GM18520 (cell line): ENCODE measurements at regions not wholly inside any gene's neighbourhood (a gene's known extent, or its start where the extent isn't known, plus 50 kb on each side); places are given as distances from the start of the nearest gene placed in this dataset.

Experiments used
- ATAC-seq: cut with Tn5 transposase; IDR thresholded peaks from one replicate; pipeline ENCODE4 v1.9.1; 2021; ENCODE audit not compliant: unreplicated experiment

DNA sequence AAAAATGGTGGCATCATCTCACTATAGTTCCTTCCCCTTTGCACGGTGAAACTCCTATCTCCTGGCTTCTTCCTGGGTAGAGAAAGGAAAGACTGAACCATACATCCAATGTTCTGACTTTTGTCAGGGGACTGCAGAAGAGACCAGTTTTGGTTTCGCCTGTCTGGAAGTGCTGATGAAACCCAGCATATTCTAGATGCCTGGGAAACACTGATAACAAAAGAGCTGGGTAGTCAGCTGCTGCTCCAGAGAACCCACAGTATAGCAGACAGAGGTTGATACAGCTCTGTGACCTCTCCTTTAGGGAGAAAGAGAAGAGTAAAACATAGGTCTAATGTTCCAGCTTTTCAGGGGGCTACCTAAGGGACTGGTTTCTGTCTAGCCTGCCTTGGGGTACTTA is 695.3 kb downstream of the DIAPH3 start:
- ATAC-seq, result no peak

DNA sequence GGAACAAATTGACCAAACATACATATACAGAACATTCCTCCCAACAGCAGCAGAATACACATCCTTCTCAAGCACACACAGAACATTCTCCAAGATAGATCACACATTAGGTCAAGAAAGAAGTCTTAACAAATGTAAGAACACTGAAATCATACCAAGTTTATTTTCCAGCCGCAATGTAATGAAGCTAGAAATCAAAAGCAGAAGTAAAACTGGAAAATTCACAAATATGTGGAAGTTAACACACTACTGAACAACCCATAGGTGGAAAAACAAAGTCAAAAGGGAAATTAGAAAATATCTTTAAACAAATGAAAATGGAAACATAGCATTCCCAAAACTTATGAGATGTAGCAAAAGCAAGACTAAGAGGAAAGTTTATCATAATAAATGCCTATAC is 692.6 kb downstream of the DIAPH3 start:
- ATAC-seq, result no peak

DNA sequence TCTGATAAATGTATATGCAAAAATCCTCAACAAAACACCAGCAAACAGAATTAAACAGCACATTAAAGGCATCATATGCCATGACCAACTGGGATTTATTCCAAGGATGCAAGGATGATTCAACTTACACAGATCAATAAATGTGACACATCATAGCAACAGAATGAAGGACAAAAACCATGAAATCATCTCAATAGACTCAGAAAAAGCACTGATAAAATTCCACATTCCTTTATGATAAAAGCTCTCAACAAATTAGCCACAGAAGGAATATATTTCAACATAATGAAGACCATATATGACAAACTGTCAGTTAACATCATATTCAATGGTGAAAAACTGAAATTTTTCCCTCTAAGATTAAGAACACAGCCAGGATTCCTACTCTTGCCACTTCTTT is 691.6 kb downstream of the DIAPH3 start:
- ATAC-seq, result no peak

DNA sequence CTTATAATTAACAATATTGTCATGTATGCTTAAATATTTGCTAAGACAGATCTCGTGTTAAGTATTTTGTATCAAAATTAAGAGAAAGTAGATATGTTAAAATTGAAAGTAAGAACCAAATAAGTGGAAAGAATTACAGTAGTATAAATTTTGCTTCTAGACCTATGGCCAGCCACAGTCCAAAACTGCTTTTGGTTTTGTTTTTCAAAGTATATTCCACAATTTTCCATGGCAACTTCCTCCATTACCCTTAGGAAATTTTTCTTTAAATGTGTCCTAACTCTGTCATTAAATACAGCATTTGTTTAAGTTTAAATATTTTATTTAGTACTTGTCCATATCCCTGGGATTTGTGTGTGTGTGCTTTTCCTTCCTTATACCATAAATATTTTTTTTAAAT is 689.0 kb downstream of the DIAPH3 start:
- no peak for ATAC-seq

DNA sequence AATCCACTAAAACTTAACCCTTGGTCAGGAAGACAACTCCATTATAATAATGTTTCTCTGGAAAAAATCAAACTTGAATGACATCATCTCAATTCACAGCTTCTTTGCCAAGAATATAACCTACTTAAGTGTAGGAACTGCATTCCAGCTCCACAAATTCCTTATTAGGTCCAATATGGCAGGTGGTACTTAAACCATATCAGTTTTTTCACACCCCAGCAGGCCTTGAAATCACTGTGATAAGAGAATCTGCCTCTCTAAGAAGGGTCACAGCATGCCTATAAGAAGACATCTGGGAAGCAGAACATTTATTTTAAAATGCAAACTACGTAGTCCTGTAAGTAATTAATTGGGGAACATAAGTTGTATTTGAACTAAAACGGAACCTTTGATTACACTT is 687.8 kb downstream of the DIAPH3 start:
- ATAC-seq, result no peak

DNA sequence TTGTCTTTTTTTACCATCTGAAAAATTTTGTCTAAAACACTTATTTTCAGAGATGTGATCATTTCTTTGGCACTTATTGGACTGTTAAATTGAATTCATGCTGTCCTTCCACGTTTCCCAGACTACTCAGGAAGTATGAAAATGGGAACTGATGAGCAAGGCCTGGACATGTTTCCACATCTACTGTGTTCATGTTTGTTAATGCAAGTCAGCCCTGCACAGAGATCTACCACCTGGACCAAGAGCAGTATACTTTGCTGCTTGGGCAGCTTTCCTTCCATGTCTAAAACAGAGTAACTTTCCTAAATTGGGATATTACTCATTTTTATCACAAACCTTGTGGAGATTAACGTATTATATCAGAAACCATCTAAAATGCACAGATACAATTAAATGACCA is 687.4 kb downstream of the DIAPH3 start:
- no peak for ATAC-seq

DNA sequence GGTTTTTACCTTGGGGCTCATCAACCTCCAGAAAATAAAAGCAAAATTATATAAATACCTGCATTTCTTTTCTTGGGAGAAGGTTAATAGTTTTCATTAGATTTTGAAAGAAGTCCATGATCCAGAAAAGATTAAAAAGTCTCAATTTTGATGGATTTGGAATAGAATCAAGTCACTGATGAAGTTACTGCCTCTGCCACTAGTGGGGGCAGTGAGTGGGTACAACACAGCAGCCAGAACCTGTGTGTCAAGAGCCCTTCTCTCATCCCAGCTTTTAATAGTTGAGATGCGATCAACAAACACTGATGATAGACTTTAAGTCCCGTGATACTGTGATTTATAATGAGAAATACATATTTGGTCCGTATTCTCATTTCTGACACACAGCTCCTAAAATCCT is 686.7 kb downstream of the DIAPH3 start:
- ATAC-seq, result no peak

DNA sequence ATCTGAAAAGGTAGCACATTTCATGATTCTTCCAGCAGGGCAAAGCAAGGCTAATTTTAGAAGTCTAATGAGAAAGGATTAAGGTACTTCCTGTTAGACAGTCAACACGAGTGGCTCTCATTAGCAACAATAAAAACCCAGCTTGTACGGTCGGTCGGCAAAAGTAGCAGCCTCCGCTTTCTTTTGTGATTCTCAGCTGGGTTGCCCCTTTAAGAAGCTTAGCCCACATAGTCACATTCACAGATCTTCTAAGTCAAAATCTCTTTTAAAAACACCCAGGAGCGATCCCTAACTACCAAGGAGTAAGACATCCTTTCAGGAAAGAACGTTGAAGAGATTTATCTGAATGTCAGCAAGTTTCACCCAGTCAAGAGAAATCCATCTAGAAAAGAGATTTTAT is 684.8 kb downstream of the DIAPH3 start:
- ATAC-seq, result no peak

DNA sequence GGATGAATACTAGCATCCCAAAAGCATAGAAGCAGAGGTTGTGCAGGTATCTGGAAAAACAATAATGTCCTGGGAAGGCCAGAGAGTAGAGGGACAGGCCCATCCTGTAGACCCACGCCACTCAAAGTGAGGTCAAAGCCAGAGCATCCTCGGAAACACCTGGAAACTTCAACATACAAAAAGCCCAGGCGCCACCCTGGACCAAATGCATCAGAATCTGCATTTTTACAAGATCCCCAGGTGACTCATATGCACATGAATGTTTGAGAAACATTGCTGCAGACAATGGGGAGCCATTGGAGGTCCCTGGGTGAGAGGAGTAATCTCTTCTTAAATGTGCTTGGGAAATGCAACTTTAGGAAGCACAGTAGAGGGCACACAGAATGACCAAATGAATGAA is 684.1 kb downstream of the DIAPH3 start:
- ATAC-seq, result no peak

DNA sequence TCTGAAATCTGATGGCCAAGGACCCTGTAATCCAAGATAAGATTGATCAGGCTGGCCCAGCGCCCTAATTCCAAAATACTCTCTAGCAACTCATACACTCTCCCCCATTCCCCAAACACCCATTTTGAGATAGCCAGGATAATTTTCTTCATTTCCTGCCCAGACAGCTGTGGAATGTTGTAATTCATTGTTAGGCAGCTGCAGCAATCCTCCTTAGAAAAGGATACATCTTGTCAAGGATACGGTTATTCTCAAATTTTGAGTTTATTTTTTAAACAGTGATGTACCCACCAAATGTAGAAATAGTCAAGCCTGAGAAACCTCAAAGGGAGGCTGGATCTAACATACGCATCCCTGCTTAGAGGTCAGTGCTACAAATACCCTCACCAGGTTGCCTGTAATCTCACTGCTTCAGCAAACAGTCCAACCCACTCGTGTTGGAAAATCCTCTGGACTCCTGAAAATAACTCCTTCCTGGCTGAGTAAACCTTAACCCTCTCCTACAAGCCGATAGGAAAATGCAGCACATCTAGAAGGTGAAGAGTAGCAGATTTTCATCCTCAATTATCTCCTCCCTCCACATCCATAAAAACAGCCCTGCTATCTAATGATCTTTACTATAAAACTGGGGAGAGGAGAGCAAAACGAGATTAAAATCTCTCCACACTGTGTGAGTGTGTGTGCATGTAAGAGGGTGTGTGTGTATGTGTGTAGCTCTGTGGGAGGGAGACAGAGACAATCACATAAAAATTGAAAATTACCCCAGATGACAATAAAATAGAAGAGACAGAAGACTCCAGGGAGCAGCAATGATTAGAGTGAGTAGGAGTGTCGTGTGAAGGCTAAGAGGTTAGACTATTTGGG is 683.1 kb downstream of the DIAPH3 start:
- no peak for ATAC-seq

DNA sequence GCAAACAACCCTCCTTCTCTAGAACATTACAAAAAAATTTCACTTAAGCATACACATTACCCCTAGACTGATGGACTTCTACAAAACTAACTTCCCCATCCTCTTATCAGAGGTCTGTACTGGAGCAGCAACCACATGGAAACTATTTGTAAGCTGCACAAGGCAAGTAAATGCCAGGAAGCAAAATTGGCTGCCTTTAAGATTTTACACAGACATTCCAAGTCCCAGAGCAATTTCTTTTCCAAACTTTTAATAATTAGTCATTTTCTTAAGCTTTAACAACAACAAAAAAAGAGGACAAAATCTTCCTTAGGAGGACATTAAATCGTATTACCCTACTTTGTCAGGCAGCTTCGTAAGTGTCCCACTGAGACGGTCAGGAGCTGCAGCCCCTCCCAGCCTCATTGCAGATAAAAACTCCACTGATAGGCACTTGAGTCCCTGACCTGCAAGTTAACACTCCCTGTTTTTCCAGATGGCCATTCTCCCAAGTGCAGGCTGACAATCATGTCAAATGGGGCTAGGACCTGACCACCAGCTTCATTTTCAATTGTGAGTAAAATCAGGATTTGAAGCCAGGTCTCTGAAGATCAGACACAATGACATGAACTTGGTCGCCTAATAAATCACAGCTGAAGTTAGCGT is 680.1 kb downstream of the DIAPH3 start:
- no peak for ATAC-seq

DNA sequence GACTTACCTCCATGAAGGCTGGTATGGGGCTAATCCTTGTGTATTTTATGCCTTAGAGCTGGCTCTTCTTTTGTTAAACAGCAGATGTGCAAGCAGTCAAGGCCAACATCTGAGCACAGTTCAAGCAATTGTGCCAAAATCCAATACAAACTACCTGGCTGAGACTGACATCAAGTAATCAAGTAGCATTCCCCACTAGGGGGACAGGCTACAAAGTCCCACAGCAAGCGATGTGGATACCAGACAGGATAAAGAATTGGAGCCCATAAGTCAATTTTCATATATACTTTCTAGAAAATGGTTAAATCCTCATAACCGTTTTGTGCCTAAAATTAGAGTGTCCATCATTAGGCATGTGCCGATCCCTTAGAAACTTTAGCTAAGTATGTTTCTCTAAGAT is 675.8 kb downstream of the DIAPH3 start:
- no peak for ATAC-seq

DNA sequence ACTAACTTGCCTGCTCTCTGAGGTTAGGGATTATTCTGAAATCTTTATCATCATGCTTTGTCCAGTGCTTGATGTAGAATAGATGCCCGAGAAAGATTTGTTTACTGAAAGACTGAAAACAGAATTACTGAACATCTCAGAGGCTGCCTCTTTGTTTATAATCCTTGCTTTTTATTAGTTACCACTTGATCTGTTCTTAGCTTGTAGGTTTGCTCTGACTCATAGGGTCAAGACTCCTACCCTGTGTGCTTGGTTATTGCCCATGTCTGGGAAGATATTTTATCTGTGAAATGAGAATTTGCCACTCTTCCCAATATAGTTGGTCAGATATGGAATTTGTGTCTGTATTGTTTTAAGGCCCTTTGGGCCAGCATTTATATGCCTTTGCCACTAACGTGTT is 675.3 kb downstream of the DIAPH3 start:
- no peak for ATAC-seq

DNA sequence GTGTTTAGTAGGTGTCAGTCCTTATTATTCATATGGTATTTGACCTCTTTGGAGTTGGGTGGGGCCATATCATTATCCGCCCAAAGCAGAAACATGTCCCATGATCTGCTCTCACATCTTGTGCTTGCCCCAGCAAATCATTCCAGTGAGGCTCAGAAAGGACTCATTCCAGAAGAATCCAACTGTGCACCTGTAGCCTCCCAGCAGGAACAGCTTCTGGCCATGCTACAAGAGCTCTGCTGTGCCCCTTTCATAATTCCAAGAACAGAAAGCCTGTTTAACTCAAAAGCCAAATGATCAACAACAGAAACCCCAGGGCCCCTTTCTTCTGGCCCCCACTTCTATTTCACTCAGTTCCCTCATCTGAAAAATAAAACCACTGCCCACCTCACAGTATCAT is 673.1 kb downstream of the DIAPH3 start:
- ATAC-seq, result no peak

DNA sequence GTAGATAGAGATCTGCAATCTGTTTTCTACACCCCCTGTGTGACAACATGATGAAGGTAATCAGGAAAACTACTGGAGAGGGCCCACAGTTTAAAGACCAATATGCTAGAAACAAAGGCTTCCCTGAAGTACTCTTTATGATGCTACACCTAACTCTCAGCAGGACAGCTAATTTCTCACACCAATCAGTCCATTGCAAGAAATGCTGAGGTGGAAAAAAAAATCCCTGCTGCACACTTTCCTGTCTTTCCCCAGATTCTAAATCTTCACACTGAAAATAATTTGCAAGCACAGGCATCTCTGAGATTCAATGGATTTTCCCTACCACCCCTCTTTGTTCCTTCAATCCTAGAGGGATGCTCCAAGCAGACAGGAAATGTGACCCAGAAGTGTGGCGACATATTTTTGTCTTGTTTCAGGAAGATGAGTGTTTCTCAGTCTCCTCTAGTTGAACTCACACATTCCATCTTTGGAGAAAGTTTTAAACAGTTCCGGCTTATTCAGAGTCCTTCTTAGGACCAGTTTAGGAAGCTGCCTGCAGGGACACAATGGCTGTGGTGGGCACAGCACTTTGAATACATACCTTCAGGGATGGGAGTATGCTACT is 671.6 kb downstream of the DIAPH3 start:
- ATAC-seq, result no peak

DNA sequence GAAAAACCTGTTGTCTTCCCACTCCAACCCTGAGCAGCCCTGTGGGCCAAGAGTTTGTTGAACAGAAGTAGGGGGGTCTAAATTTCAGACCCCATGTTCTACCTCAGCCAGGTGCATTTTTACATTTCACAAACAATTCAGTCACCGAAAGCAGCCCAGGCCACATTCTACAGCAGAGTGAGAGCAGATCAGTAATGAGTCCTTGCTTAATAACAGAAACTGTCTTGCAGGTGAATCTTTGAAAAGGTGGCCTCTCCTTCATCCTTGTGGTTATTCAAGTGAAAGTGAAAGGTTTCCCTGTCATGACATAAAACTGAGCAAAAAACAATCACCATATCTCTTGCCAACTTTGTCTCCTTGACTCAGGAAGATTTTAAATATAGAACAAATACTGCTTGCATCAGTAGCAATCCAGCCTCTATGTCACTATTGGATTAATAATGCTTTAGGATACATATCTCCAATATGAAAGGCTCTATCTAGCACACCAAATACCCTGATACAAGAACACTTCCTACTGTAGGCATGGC is 670.2 kb downstream of the DIAPH3 start:
- no peak for ATAC-seq

DNA sequence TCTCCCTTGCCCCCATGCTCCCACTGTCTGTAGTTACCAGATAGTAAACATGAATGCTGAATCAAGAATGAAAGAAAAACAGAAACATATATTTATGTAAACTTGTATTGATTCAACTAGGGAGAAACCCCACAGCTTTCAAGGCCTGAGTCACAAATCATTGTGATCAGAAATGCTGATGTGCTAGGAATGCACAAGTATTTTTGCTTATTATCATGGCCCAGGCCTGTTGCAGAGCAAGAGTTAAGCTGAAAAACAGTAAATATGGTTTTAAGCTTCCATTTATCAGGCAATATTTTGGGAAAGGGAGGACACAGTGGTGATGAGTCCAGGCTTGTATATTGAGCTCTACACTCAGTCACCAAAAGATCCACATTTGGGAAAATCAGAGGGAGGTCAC is 669.6 kb downstream of the DIAPH3 start:
- ATAC-seq, result no peak

DNA sequence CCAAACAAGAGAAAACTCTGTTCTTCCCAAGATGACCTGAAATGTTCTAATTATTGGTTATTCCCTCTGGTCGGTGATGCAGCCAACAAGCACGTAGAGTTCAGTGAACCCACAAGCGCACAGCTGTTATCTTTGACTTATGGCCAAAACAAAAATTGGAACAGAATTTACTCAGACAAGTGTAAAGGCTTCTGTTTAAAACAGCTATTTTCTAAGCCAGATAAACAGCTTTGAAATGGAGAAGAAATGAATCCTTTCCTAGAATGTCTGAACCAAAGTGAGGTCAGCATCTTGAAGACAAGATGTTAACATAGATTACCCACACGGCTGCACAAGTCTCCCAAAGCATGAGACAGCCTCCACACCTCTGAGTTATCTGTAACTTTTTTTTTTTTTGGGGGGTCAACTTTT is 669.2 kb downstream of the DIAPH3 start:
- no peak for ATAC-seq

DNA sequence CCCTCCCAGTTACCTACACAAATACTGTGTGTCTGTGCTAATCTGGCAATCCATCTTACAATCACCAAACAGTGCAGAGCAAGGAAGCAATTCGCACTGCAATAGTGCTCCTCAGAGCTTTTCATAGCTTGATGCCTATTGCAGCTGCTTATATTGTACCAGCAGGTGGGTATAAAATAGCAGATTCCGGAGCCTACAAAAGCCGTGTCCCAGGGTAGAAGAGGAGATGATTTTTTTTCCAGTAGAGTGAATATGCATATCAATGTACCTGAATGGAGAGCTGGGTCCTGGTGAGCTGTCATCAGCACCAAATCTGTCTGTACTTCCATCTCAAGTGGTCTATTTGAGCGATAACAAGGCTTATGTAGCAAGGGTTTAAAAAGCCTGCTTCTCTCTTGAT is 668.4 kb downstream of the DIAPH3 start:
- ATAC-seq, result no peak

DNA sequence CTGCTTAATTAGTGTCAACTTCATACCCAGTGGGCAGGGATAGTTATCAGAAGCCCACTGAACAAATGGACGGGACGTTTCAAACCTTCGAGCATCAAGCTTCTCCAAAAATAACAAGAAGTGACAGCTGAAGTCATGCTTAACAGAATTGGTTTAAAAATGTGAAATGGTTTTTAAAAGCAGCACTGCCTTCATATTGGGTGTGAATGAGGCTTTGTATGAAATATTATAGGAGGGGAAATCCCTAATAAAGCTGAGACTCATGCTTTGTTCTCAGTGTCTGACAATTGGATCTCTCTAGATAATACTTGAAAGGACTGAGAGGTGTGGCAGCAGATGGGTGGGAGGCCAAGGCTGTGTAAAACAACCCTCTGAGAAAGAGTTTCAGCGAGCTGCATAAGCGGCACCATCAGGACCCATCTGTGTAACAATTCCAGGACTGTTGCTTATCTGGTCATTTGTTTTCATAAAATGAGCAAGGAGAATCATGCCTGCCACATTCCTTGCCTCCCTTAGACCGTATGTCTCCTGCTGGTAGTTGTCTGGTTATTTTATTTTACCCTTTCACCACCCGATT is 667.7 kb downstream of the DIAPH3 start:
- no peak for ATAC-seq

DNA sequence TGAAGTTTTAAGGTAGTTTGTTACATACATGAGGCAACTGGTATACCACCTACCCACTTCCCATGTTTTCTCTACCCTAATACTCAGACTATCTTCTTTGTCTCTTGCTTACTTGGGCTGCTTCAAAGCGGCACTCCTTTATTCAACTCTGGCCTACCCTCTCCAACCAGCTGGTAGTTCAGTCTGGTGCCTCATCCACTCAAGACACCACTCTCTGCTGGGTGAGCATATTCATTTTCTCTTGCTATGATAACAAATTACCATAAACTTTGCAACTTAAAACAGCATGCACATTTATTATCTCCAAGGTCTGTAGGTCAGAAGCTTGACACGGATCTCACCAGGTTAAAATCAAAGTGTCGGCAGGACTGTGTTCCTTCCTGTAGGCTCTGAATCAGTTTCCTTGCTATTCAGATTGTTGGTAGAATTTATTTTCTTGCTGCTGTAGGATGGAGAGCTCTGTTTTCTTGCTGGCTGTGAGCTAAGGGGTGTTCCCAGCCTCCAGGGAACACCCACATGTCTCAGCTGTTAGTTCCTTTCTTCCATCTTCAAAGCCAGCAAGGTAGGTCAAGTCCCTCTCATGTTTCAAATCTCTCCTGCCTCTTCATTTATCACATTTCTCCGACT is 666.0 kb downstream of the DIAPH3 start:
- no peak for ATAC-seq
